CD4-positive, alpha-beta T cell (primary cell): ENCODE measurements at regions not wholly inside any gene's neighbourhood (a gene's known extent, or its start where the extent isn't known, plus 50 kb on each side); places are given as distances from the start of the nearest gene placed in this dataset.

ENCODE experiments used
- ATAC-seq: fragments of 200-7000 bp; cut with Tn5 transposase; one replicate; pipeline ENCODE4 v1.10.0; 2022; ENCODE audit warnings: mild to moderate bottlenecking; ENCODE audit not compliant: poor library complexity
- CTCF ChIA-PET: fragments of 350-600 bp; sonication (Branson Sonifier 250); formaldehyde crosslinking; loops from one replicate; lab custom pipeline; 2021; ENCODE audit warnings: antibody characterized with exemption, inconsistent platforms; lab: Charles Lee
- POLR2A ChIA-PET: fragments of 350-600 bp; sonication (Branson Sonifier 250); formaldehyde crosslinking; loops from one replicate; lab custom pipeline; 2021; ENCODE audit warnings: antibody characterized with exemption, inconsistent platforms; lab: Charles Lee
- DNase-seq, 14 experiments: peaks; one replicate each; pipeline ENCODE4 v3.0.0-alpha.2; 2013 to 2020; ENCODE audit warnings: mixed read lengths in 2 of 14
- H3K27ac ChIP-seq, 2 donors: one replicate each; pipeline versions ENCODE4 v1.5.1 to v1.7.0; 2013; ENCODE audit warnings: low read length in 2 of 2, low read depth in 1 of 2, mild to moderate bottlenecking in 1 of 2
- H3K27me3 ChIP-seq, 2 experiments: 1 replicate in 1 of 2; 2 replicates in 1 of 2; pipeline versions ENCODE4 v1.6.1 to v1.7.0; 2013; ENCODE audit warnings: low read length in 2 of 2, control low read depth in 1 of 2, mild to moderate bottlenecking in 1 of 2, moderate library complexity in 1 of 2; ENCODE audit not compliant: insufficient read depth in 2 of 2, control insufficient read depth in 1 of 2
- H3K36me3 ChIP-seq: one replicate; pipeline ENCODE4 v1.6.1; 2013; ENCODE audit warnings: low read length, control low read depth; ENCODE audit not compliant: insufficient read depth
- H3K4me1 ChIP-seq: one replicate; pipeline ENCODE4 v1.6.1; 2013; ENCODE audit warnings: low read length, control low read depth; ENCODE audit not compliant: insufficient read depth
- H3K4me3 ChIP-seq: one replicate; pipeline ENCODE4 v1.5.1; 2013; ENCODE audit warnings: mild to moderate bottlenecking, low read length, moderate library complexity
- H3K9me3 ChIP-seq, 2 experiments: 1 replicate in 1 of 2; 2 replicates in 1 of 2; pipeline versions ENCODE4 v1.6.1 to v1.7.0; 2013; ENCODE audit warnings: low read length in 2 of 2, mild to moderate bottlenecking in 2 of 2, control low read depth in 1 of 2, moderate library complexity in 1 of 2; ENCODE audit not compliant: control insufficient read depth in 1 of 2, insufficient read depth in 1 of 2
- H3K27ac Mint-ChIP-seq: one replicate; pipeline ENCODE4 v1.8.0; 2020; ENCODE audit warnings: mixed read lengths
- H3K27me3 Mint-ChIP-seq: one replicate; pipeline ENCODE4 v1.8.0; 2021; ENCODE audit warnings: mixed read lengths
- H3K36me3 Mint-ChIP-seq: one replicate; pipeline ENCODE4 v1.8.0; 2021; ENCODE audit warnings: low read depth, mixed read lengths
- H3K4me1 Mint-ChIP-seq: one replicate; pipeline ENCODE4 v1.8.0; 2021; ENCODE audit warnings: low read depth, mixed read lengths
- H3K4me3 Mint-ChIP-seq: one replicate; pipeline ENCODE4 v1.8.0; 2020; ENCODE audit warnings: mild to moderate bottlenecking, mixed read lengths
- H3K9me3 Mint-ChIP-seq: one replicate; pipeline ENCODE4 v1.8.0; 2020; ENCODE audit warnings: mixed read lengths
- intact Hi-C, 2 experiments: fragments of 100-400 bp; cut with DNase I in 1 of 2; cut with micrococcal nuclease in 1 of 2; formaldehyde crosslinking; loops; one replicate each; pipeline versions ENCODE4 v1.15.1 to v1.9.0; 2023 to 2025; cut with DNase I, micrococcal nuclease
- TF ChIP-seq, protein P1 (sequence below): fragments of 200-600 bp; IDR thresholded peaks from one replicate; pipeline ENCODE4 v1.8.0; 2022; ENCODE audit warnings: antibody characterized with exemption, mild to moderate bottlenecking

DNA sequence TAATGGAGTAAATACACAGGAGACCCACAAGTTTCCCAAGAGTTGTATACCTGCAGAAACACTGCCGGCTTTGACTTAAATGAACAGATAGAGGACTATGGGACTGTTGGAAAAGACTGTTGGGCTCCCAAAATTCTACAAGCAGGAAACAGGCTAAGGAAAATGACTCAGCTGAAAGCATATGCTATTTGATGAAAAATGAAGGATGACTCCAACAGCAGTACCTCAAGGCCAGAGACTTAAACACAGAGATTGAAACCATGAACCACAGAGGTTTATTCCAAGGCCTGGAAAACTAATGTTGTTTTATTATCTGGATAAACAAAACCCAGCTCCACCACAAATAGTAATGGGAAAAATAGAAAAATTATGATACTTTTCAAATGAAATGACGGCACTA, 187.7 kb downstream of the TNFSF18 start:
- intact Hi-C loops = no loop called here
- TF ChIP-seq, protein P1, sequence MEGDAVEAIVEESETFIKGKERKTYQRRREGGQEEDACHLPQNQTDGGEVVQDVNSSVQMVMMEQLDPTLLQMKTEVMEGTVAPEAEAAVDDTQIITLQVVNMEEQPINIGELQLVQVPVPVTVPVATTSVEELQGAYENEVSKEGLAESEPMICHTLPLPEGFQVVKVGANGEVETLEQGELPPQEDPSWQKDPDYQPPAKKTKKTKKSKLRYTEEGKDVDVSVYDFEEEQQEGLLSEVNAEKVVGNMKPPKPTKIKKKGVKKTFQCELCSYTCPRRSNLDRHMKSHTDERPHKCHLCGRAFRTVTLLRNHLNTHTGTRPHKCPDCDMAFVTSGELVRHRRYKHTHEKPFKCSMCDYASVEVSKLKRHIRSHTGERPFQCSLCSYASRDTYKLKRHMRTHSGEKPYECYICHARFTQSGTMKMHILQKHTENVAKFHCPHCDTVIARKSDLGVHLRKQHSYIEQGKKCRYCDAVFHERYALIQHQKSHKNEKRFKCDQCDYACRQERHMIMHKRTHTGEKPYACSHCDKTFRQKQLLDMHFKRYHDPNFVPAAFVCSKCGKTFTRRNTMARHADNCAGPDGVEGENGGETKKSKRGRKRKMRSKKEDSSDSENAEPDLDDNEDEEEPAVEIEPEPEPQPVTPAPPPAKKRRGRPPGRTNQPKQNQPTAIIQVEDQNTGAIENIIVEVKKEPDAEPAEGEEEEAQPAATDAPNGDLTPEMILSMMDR = no peak
- Histone ChIP-seq H3K4me1 (no peaks in the 10 kb centered on the region), H3K27me3 (no peaks in the 10 kb centered on the region), H3K36me3 (no peaks in the 10 kb centered on the region), H3K4me3 (no peak overlapping the region), H3K27ac (no peak overlapping the region), H3K9me3 (peaks cover 0 to 5% of the 10 kb centered on the region in 2 experiments)
- DNase-seq (no peak), ATAC-seq (no peak)
- ChIA-PET POLR2A (interaction anchor here (1.0 kb wide), 1 partner anchor 342 kb away, joined by 3 read pairs; no protein-coding TSS in a partner anchor), CTCF (no interaction called here)
- Mint-ChIP-seq H3K4me3 (no peak overlapping the region), H3K9me3 (no peaks in the 10 kb centered on the region), H3K36me3 (no peaks in the 10 kb centered on the region), H3K4me1 (peaks cover 6% of the 10 kb centered on the region), H3K27me3 (no peaks in the 10 kb centered on the region), H3K27ac (no peak overlapping the region)

DNA sequence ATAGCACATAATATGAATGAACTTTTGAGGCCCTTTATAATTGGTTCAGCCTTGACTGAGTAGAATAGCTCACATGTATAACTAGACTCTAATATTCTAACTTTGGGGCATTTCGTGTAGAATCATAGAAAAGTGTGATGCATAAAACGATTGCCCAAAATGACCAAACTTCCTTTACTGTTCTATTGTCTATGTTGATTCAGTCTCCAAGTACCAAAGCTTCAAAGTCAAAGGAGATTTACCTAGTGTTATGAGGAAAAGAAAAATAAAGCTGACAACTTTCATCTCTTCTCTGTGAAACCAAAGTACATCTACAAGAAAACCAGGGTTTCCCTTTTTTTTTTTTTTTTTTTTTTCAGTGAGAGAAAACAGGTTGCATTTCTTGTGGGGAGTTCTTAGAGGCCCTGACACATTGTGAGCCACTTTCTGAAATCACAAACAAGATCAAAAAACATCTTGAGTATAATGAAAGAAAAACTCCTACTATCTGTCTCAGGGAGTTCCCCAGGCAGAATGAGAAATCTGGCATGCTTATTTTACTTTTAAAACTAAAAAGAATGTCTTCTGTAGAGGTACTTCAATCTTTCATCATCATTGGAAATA, 183.4 kb downstream of the TNFSF18 start:
- CTCF ChIA-PET = interaction anchor here (0.7 to 1.1 kb wide), 2 partner anchors 27 to 55 kb away, joined by 3 to 4 read pairs; no protein-coding TSS in a partner anchor
- H3K4me3 Mint-ChIP-seq = no peak overlapping the region
- no peaks in the 10 kb centered on the region for H3K27me3 ChIP-seq
- H3K9me3 Mint-ChIP-seq = no peaks in the 10 kb centered on the region
- ATAC-seq = peak; percentile 84
- no peak overlapping the region for H3K27ac Mint-ChIP-seq
- POLR2A ChIA-PET = interaction anchor here (1.0 kb wide), 1 partner anchor 28 kb away, joined by 3 read pairs; no protein-coding TSS in a partner anchor
- H3K27ac ChIP-seq = no peak overlapping the region
- H3K36me3 Mint-ChIP-seq = no peaks in the 10 kb centered on the region
- H3K36me3 ChIP-seq = no peaks in the 10 kb centered on the region
- peaks cover 5% of the 10 kb centered on the region for H3K4me1 ChIP-seq
- TF ChIP-seq, protein P1 = no peak
- no peaks in the 10 kb centered on the region for H3K27me3 Mint-ChIP-seq
- H3K4me1 Mint-ChIP-seq = peaks cover 18% of the 10 kb centered on the region
- no peak overlapping the region for H3K4me3 ChIP-seq
- intact Hi-C loops = no loop called here
- H3K9me3 ChIP-seq = no peaks in the 10 kb centered on the region
- DNase-seq = peak in 4 of 14 experiments; percentile 6 to 68 (median 60)

DNA sequence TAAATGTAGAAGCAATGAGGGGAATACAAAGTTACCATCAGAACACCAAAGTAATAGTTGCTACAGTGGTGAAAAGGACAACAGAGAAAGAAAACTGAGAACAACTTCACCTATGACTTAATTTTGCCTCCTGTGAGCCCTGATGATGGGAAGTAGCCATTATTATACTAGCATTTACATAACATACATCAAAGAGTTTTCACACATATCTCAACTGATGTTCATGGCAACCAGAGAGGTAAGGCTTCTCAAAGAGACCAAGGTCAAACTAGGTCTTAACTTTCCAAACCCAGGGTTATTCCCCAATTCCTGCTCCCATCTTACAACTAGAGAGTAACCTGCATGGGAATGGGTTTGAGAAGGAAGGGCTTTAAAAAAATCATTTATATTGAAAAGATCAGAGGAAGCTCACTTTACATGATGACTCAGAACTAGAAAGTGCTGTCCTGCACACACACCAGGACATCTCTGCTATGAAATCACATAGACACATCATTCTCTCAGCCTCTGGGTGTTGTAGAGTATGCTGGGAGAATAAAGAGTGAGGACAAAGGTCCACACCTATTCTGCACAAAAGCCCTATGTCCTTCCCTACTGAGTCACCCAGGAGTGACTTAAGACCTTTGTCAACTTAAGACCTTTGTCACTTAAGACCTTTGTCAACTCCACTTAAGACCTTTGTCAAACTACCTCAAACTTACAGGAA, 179.7 kb downstream of the TNFSF18 start:
- intact Hi-C loops = no loop called here
- no peaks in the 10 kb centered on the region for H3K27me3 Mint-ChIP-seq
- peaks cover 24% of the 10 kb centered on the region for H3K4me1 Mint-ChIP-seq
- no peaks in the 10 kb centered on the region for H3K9me3 Mint-ChIP-seq
- POLR2A ChIA-PET = no interaction called here
- CTCF ChIA-PET = no interaction called here
- Histone ChIP-seq H3K36me3 (no peaks in the 10 kb centered on the region), H3K27ac (no peak overlapping the region), H3K4me3 (no peak overlapping the region), H3K27me3 (no peaks in the 10 kb centered on the region), H3K4me1 (peaks cover 5% of the 10 kb centered on the region), H3K9me3 (no peaks in the 10 kb centered on the region)
- no peak overlapping the region for H3K27ac Mint-ChIP-seq
- H3K4me3 Mint-ChIP-seq = no peak overlapping the region
- H3K36me3 Mint-ChIP-seq = no peaks in the 10 kb centered on the region
- TF ChIP-seq, protein P1 = no peak
- DNase-seq = no peak
- ATAC-seq = no peak
